Hippocampal formation (tissue), 2 donors: ENCODE measurements at regions not wholly inside any gene's neighbourhood (a gene's known extent, or its start where the extent isn't known, plus 50 kb on each side); places are given as distances from the start of the nearest gene placed in this dataset.

ENCODE experiments used
- DNase-seq, 2 donors: peaks; one replicate each; lab custom pipeline; 2025; lab: John Stamatoyannopoulos, UW

DNA sequence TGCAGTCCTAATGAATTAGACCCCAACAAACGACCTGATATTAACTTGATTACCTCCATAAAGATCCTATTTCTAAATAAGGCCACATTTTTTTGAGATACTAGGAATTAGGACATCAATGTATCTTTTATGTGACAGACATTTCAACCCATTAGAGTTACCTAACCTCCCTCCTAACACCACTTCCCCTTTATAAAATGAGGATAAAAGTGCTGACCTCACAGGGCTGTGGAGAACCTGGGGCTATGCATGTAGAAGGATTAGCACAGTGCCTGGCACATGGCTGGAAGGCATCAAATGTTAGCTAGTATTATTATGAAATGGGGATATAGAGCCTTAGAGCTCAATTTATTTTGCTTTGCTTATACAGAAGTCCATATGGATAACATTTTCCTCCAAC is 53.5 kb upstream of the LRRN1 start:
- DNase-seq: no peak

- DNase-seq: no peak
Observed at GRCh38 chr3:3744826-3745225, 54.4 kb upstream of the LRRN1 start.

DNA sequence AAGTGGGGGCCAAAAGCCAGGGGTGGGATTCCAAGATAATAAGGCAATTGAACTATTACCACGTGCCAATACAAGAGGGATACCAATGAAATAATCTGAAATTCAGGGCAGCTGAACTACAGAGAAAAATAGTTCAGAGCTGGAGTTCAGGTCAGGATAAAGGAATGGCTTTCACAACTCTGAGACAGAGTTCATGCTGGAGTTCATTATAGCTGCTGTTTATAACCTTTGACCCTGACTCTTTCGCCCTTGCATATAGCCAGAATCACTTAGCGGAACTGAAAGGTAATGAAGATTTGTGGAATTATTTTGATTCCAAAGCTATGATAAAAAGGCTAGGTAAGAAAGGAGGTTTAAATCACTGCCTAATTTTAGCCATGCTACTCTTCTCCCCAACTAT is 55.5 kb upstream of the LRRN1 start:
- DNase-seq: no peak

DNA sequence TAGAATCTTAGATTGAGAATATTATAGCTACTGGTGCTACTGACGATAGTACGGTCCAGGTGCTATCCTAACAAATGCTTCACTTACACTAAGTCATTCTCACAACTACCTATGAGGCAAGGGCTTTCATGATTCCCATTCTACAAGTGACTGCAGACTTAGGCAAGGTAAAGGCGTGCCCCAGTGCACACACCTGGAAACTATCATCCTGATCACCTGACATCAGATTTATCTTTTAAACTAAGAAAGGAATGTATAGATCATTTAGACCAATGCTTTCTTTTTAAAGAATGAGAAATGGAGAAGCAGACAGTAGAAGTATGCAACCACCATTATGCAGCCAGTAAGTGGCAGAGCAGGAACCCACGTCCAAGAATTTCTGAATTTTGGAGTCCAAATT is 59.2 kb upstream of the LRRN1 start:
- DNase-seq: no peak

- no peak for DNase-seq
Observed at GRCh38 chr3:3739330-3740060, 59.7 kb upstream of the LRRN1 start.

DNA sequence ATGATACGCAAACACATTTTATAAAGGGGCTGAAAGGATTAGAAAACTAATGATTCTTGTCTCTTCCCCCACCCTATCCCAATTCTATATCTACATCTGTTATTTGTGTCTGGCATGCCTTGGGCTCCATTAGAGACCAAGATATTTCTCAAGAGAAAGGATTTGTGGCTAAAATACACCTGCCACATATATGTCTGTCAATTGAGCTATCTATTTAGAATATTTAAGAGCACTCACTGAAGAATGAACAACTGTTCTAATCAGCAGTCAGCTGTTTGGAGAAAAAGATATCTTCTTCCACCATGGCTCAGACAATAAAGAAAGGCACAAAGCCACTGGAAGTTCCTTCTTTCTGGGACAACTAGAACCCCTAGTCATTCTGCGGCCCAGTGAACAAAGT is 61.7 kb upstream of the LRRN1 start:
- no peak for DNase-seq

GRCh38 chr3:3735919-3736318 is 63.3 kb upstream of the LRRN1 start:
- no peak for DNase-seq

GRCh38 chr3:3734881-3735280 is 64.3 kb upstream of the LRRN1 start:
- no peak for DNase-seq

DNA sequence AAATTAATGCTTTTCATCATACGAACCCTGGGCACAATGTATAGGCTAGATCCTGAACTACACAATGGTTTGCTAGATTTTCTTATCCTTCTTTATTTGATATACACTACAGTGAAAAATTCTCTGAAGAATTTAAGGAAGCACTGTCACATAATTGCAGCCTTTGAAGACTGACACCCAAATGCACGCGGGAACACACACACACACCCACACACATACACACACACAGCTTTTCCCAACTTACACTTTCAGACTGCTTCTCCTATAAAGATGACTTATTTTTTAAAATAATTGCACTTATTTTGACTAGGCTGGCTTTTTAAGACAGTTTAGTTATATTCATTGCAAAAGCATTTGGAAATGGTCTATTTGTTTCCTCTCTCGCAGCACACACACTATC is 70.0 kb upstream of the LRRN1 start:
- DNase-seq: no peak

DNA sequence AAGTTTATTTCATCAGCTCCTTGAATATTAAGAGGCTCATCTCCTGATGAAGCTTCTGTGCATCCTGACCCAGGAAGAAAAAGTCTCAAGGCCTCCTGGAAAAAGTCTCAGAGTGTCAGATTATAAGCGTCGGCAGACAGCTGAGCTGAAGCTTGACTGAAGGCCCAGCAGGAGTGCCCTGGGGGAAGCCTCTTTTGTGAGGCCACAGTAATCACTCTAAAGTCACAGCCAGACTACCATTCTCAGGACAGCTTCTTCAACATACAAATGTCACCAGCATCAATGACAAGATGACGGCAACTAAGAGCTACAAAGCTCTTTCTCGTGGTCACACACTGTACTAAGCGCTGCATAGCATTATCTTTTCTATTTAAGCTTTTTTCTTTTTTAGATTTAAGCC is 72.7 kb upstream of the LRRN1 start:
- DNase-seq: no peak

DNA sequence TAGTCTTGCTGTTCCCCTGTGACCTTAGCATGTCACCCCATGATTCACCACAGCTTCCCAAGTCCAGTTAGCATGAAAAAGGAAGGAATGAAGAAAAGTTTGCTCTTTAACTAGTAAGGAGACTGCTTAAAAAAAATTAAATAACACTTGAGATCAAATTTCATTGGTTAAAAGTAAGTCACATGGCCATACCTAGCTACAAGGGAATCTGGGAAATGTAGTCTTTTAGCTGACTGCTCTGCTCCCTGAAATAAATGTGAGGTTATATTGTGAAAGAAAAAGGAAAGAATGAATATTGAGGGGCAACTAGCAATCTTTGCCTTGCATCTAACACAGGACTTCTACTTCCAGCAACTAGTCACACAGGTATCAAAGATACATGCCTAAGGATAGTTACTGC is 84.7 kb upstream of the LRRN1 start:
- DNase-seq: no peak

- no peak for DNase-seq
Observed at GRCh38 chr3:3712971-3713370, 86.3 kb upstream of the LRRN1 start.

DNA sequence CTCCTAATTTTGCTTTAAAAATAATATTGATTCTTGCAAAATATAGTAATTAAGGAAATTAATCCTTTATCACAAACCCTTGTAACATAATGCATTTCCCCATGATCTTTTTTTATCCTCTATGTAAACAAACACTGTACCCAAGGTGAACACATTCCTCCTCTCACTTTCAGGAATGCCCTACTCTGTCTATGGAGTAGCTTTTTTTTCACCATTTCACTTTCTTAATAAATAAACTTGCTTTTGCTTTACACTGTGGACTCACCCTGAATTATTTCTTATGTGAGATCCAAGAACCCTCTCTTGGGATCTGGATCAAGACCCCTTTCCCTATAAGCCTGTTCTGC is 90.5 kb upstream of the LRRN1 start:
- DNase-seq: no peak

DNA sequence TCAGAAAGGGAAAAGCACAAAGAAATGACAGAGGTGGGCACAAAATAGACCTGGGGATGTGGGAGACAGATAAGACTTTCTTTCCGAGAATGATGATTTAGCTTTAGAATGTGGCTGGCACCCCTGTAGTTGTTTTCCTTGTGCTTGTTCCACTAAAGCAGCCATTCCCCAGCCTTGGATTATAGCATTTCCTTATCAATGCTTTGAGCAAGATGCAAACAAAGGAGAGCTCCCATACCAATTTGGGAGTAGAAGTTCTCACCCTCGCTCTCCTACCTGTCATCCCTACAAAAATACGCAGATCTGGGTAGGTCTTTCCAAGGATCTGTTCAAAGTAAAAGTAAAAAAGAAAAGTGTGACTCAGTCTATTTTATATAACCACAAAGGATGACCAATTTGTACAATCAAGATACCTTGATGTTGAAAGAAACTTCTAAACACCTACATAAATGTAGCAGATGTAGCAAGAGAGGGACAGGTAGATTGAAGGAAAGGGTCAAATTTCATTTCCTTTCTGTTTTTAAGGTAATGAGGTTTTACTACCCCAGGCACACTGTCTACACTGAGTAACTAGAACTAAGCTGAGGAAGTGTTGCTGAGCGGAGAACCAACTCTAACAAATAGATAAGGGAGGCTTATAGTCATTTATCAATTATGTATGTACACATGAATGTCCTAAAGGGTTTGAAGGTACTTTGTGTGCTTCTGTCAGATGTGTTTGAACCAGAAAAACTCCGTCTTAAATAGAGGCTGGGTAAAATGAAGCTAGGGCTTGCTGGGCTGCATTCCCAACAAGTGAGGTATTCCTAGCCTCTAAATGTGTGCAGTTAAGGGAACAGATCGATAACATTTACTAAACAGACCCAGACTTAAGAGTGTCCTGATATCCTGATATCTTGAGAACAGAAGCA is 91.1 kb upstream of the LRRN1 start:
- no peak for DNase-seq

DNA sequence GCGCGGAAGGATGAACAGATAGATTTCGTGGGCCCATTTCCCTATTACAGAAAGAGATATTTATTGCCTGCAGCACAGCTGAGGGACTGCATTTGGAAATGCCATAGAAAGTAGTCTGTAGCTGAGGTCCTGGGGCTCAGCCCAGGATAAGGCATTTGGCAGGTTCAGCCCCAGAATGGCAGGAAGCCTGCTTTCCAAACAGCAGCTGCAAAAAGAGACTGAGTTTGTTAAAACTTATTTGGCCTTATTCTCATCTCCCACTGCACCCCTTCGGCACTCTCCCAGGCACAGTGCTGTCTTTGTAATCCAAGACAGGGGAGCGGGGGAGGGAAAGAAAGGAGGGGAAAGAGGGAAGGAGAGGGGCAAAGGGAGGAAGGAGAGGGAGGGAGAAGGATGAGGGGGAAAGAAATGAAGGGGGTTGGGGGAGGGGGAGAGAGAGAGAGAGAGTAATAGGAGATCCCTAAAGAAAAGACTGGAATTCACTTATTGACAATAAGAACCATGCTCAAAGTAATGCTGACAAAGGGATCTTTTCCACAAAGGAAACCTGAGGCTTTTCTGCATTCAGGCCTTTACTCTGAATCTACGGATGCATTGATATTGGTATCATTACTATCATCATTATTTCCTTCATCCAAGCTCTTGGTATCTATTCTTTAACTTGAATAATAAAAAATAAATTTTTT is 94.0 kb upstream of the LRRN1 start:
- peak; percentile 35 to 49 for DNase-seq

GRCh38 chr3:3701949-3702348 is 97.3 kb upstream of the LRRN1 start:
- DNase-seq: no peak

- no peak for DNase-seq
Observed at GRCh38 chr3:3699816-3700633, 99.2 kb upstream of the LRRN1 start.

GRCh38 chr3:3699407-3699806 is 99.8 kb upstream of the LRRN1 start:
- no peak for DNase-seq

GRCh38 chr3:3696345-3696744 is 102.9 kb upstream of the LRRN1 start:
- DNase-seq: no peak

GRCh38 chr3:3693593-3693992 is 105.6 kb upstream of the LRRN1 start:
- DNase-seq: no peak

GRCh38 chr3:3689601-3690375 is 109.4 kb upstream of the LRRN1 start:
- no peak for DNase-seq
